Stomach (tissue), 8 donors: ENCODE measurements at regions not wholly inside any gene's neighbourhood (a gene's known extent, or its start where the extent isn't known, plus 50 kb on each side); places are given as distances from the start of the nearest gene placed in this dataset.

ENCODE experiments used
- DNase-seq, 2 donors: peaks; one replicate each; pipeline versions ENCODE4 v3.0.0 to v3.0.0-alpha.2; 2013 to 2019
- H3K27ac ChIP-seq, 5 donors: fragments of 200-600 bp in 4 of 5; sonication (generic) in 4 of 5; one replicate each; pipeline ENCODE4 v1.5.1; 2013 to 2019; ENCODE audit warnings: mild to moderate bottlenecking in 1 of 5, moderate library complexity in 1 of 5
- H3K27me3 ChIP-seq, 3 donors: fragments of 200-600 bp; sonication (generic); one replicate each; pipeline ENCODE4 v1.5.1; 2017 to 2019; ENCODE audit warnings: mixed run types in 1 of 3
- H3K36me3 ChIP-seq, 4 donors: fragments of 200-600 bp; sonication (generic); 1 replicate in 3 of 4; 2 replicates in 1 of 4; pipeline ENCODE4 v1.5.1; 2016 to 2019
- H3K4me1 ChIP-seq, 4 donors: fragments of 200-600 bp; sonication (generic); one replicate each; pipeline ENCODE4 v1.5.1; 2016 to 2019
- H3K4me3 ChIP-seq, 4 donors: fragments of 200-600 bp; sonication (generic) in 3 of 4; one replicate each; pipeline ENCODE4 v1.5.1; 2016 to 2019; ENCODE audit warnings: mild to moderate bottlenecking in 1 of 4
- H3K9me3 ChIP-seq, 4 donors: fragments of 200-600 bp; sonication (generic); one replicate each; pipeline ENCODE4 v1.5.1; 2016 to 2019
- EP300 ChIP-seq: sonication (generic); formaldehyde crosslinking; IDR thresholded peaks from one replicate; pipeline ENCODE4 v1.6.1; 2017; ENCODE audit warnings: antibody characterized with exemption
- POLR2A ChIP-seq, 4 donors: fragments of 450-650 bp; IDR thresholded peaks; one replicate each; pipeline ENCODE4 v1.6.1; 2016; ENCODE audit warnings: antibody characterized with exemption in 4 of 4, control low read depth in 2 of 4, mild to moderate bottlenecking in 1 of 4, moderate library complexity in 1 of 4
- POLR2AphosphoS5 ChIP-seq, 3 donors: sonication (generic); formaldehyde crosslinking; IDR thresholded peaks; one replicate each; pipeline ENCODE4 v1.6.1; 2016; ENCODE audit warnings: antibody characterized with exemption in 3 of 3
- WGBS, 5 donors: extraction: QIAGEN DNeasy Blood & Tissue Kit in 3 of 5; methylation state at CpG; one replicate each; pipeline versions ENCODE4 v1.1.5 to v1.1.7; 2013 to 2018; 5-methylcytosine and 5-hydroxymethylcytosine counted together
- intact Hi-C: fragments of 100-400 bp; cut with DNase I; formaldehyde crosslinking; loops from one replicate; pipeline ENCODE4 v1.15.1; 2023; ENCODE audit warnings: low total_unique reads
- TF ChIP-seq, protein P1 (sequence below), 7 experiments: fragments of 450-650 bp in 4 of 7; fragments of 200-600 bp in 3 of 7; sonication (generic) in 3 of 7; IDR thresholded peaks; one replicate each; pipeline ENCODE4 v1.5.1; 2016 to 2019; ENCODE audit warnings: antibody characterized with exemption in 7 of 7, control low read depth in 2 of 7, mild to moderate bottlenecking in 1 of 7
- donor health status: healthy with polysubstance abuse.
- donor health status: Bipolar disorder and iron deficiency.
- donor health status: healthy.

DNA sequence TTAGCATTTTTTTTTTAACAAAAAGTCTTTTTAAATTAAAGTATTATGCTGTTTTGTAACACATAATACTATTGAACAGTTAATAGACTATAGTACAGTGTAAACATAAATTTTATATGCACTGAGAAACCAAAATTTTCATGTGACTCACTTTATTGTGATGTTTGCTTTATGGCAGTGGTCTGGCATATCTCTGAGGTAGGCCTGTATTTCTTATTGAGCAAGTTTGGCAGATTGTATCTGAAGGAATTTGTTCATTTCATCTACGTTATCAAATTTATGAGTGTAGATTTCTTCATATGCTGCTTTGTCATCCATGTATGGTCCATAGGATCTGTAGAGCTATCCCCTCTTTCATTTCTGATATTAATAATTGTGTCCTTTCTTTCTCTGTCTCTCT is 78.8 kb upstream of the PDE3A start:
- WGBS, 5 donors, result 62 to 89% (median 86%) methylated on average over 1 of the region's 1 CpG
- Histone ChIP-seq H3K9me3 (peaks cover 0 to 13% (median 4%) of the 10 kb centered on the region in 4 donors), H3K4me3 (no peak overlapping the region), H3K4me1 (no peaks in the 10 kb centered on the region), H3K27ac (no peak overlapping the region), H3K27me3 (no peaks in the 10 kb centered on the region), H3K36me3 (no peaks in the 10 kb centered on the region)
- DNase-seq, result no peak
- TF ChIP-seq POLR2AphosphoS5 (IDR thresholded peaks at IDR 0.05) (no peak), EP300 (no peak), POLR2A (IDR thresholded peaks at IDR 0.05) (no peak)
- TF ChIP-seq, protein P1, sequence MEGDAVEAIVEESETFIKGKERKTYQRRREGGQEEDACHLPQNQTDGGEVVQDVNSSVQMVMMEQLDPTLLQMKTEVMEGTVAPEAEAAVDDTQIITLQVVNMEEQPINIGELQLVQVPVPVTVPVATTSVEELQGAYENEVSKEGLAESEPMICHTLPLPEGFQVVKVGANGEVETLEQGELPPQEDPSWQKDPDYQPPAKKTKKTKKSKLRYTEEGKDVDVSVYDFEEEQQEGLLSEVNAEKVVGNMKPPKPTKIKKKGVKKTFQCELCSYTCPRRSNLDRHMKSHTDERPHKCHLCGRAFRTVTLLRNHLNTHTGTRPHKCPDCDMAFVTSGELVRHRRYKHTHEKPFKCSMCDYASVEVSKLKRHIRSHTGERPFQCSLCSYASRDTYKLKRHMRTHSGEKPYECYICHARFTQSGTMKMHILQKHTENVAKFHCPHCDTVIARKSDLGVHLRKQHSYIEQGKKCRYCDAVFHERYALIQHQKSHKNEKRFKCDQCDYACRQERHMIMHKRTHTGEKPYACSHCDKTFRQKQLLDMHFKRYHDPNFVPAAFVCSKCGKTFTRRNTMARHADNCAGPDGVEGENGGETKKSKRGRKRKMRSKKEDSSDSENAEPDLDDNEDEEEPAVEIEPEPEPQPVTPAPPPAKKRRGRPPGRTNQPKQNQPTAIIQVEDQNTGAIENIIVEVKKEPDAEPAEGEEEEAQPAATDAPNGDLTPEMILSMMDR (IDR thresholded peaks at IDR 0.05), result no peak
- intact Hi-C loops, result no loop called here

DNA sequence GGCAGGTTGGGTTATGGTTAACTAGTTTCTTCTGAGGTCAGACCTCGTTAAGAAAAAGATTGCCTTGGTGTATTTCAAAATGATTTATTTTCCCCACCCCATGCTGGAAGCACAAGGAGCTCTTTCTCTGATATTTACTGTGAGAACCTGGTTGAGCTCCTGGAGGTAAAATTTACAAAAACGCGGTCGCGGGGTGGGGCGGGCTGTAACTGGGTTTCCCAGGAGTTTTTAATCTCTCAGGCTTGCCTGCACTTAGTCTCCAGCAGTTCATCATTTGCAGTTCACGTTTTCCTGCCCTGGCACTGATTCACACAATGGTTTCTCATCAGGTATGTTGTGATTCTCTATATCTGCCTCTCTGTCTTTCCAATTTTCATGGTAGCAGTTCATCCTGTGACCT is 67.9 kb upstream of the PDE3A start:
- Histone ChIP-seq H3K9me3 (peaks cover 0 to 23% (median 18%) of the 10 kb centered on the region in 4 donors), H3K27ac (no peak overlapping the region), H3K36me3 (no peaks in the 10 kb centered on the region), H3K4me1 (no peaks in the 10 kb centered on the region), H3K27me3 (no peaks in the 10 kb centered on the region), H3K4me3 (no peak overlapping the region)
- TF ChIP-seq POLR2A (IDR thresholded peaks at IDR 0.05), result no peak
- TF ChIP-seq EP300, result no peak
- no peak for TF ChIP-seq POLR2AphosphoS5 (IDR thresholded peaks at IDR 0.05)
- TF ChIP-seq, protein P1 (IDR thresholded peaks at IDR 0.05), result no peak
- no peak for DNase-seq
- WGBS, 5 donors, result 51 to 70% (median 59%) methylated on average over 7 of the region's 7 CpGs
- intact Hi-C loops, result no loop called here

DNA sequence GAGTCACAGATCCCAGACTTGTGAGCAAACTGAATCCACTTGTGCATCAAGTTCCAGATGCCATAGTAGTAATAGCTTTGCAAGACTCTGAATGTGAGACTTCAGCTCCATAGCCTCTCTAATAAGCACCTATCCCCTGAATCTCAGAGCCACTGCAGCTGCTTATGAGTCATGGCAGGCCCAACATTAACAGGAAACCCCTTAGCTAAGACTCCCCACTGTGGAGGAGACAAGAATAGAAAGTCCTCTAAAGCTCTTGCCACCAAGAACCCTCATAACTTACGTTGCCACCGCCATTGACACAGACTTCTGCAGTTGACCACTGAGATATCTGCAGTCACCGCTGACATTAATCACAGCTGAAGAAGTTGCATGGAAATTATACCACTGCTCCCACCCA is 62.9 kb upstream of the PDE3A start:
- peaks cover 0 to 24% (median 10%) of the 10 kb centered on the region in 4 donors for H3K9me3 ChIP-seq
- intact Hi-C loops, result no loop called here
- WGBS, 5 donors, result 78 to 100% (median 99%) methylated on average over 3 of the region's 3 CpGs
- DNase-seq, result no peak
- no peak overlapping the region for H3K4me3 ChIP-seq
- H3K4me1 ChIP-seq, result no peaks in the 10 kb centered on the region
- H3K27me3 ChIP-seq, result no peaks in the 10 kb centered on the region
- TF ChIP-seq POLR2A (IDR thresholded peaks at IDR 0.05) (no peak), EP300 (no peak), POLR2AphosphoS5 (IDR thresholded peaks at IDR 0.05) (no peak)
- TF ChIP-seq, protein P1 (IDR thresholded peaks at IDR 0.05), result no peak
- H3K27ac ChIP-seq, result no peak overlapping the region
- no peaks in the 10 kb centered on the region for H3K36me3 ChIP-seq

DNA sequence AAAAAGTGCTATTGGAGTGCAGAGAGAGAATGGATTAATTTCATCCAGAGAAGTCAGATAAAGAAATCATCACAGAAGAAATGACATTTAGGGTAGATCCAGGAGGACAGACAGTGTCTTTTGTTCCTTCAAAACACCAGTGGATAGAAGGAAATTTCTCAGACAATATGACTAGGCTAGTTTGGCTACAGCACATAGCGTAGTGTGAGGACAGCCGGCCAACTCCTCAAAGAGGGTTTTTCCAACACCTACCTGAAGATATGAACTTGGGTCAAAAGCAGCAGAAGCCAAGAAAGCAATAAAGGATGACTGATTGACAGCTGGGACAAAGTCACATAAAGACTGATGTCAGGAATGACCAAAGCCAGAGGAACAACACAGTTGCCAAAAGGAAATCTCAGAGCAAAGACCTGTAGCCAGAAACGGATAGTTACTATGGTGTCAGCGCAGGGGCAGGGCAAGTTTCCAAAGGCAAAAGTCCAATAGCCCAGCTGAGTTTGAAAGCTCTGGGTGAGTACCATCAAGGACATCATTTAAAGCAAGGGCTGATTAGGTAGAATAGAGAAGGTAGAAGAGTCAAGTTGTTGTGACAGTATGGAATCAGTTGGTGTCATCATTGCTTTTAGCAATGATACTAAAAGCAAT is 58.7 kb upstream of the PDE3A start:
- intact Hi-C loops, result no loop called here
- H3K27ac ChIP-seq, result no peak overlapping the region
- H3K36me3 ChIP-seq, result no peaks in the 10 kb centered on the region
- no peak overlapping the region for H3K4me3 ChIP-seq
- TF ChIP-seq POLR2A (IDR thresholded peaks at IDR 0.05) (no peak), EP300 (no peak), POLR2AphosphoS5 (IDR thresholded peaks at IDR 0.05) (no peak)
- TF ChIP-seq, protein P1 (IDR thresholded peaks at IDR 0.05), result no peak
- WGBS, 5 donors, result 75 to 87% (median 83%) methylated on average over 4 of the region's 4 CpGs
- H3K27me3 ChIP-seq, result no peaks in the 10 kb centered on the region
- peaks cover 0 to 22% (median 10%) of the 10 kb centered on the region in 4 donors for H3K9me3 ChIP-seq
- H3K4me1 ChIP-seq, result no peaks in the 10 kb centered on the region
- no peak for DNase-seq
